ENCODE measurements at regions not wholly inside any gene's neighbourhood (a gene's known extent, or its start where the extent isn't known, plus 50 kb on each side); places are given as distances from the start of the nearest gene placed in this dataset.

GRCh38 chr2:67286981-67287759 lies 110.0 kb upstream of the ETAA1 start:
- H3K27me3 Mint-ChIP-seq (ENCODE audit: unreplicated experiment) = no peaks in the 10 kb centered on the region
- H3K9me3 Mint-ChIP-seq (ENCODE audit: unreplicated experiment) = no peaks in the 10 kb centered on the region
- H3K36me3 Mint-ChIP-seq (ENCODE audit: low read depth, unreplicated experiment) = no peaks in the 10 kb centered on the region
- H3K4me1 Mint-ChIP-seq (ENCODE audit: unreplicated experiment) = no peaks in the 10 kb centered on the region
- no peak for DNase-seq (ENCODE audit: low spot score)
- no peak overlapping the region for H3K4me3 Mint-ChIP-seq (ENCODE audit: unreplicated experiment)
- no peak for TF ChIP-seq CTCF (IDR thresholded peaks at IDR 0.05; ENCODE audit: unreplicated experiment)
- no peak overlapping the region for H3K27ac Mint-ChIP-seq (ENCODE audit: unreplicated experiment)

GRCh38 chr2:67289271-67289670 lies 107.9 kb upstream of the ETAA1 start:
- no peak for TF ChIP-seq CTCF (IDR thresholded peaks at IDR 0.05; ENCODE audit: unreplicated experiment)
- Mint-ChIP-seq H3K36me3 (ENCODE audit: low read depth, unreplicated experiment) (no peaks in the 10 kb centered on the region), H3K4me1 (ENCODE audit: unreplicated experiment) (no peaks in the 10 kb centered on the region), H3K9me3 (ENCODE audit: unreplicated experiment) (no peaks in the 10 kb centered on the region), H3K27me3 (ENCODE audit: unreplicated experiment) (no peaks in the 10 kb centered on the region), H3K4me3 (ENCODE audit: unreplicated experiment) (no peak overlapping the region), H3K27ac (ENCODE audit: unreplicated experiment) (no peak overlapping the region)
- DNase-seq (ENCODE audit: low spot score) = no peak

GRCh38 chr2:67289921-67290371 lies 107.2 kb upstream of the ETAA1 start:
- no peaks in the 10 kb centered on the region for H3K36me3 Mint-ChIP-seq (ENCODE audit: low read depth, unreplicated experiment)
- no peak overlapping the region for H3K27ac Mint-ChIP-seq (ENCODE audit: unreplicated experiment)
- DNase-seq (ENCODE audit: low spot score) = no peak
- no peaks in the 10 kb centered on the region for H3K9me3 Mint-ChIP-seq (ENCODE audit: unreplicated experiment)
- H3K4me3 Mint-ChIP-seq (ENCODE audit: unreplicated experiment) = no peak overlapping the region
- H3K4me1 Mint-ChIP-seq (ENCODE audit: unreplicated experiment) = no peaks in the 10 kb centered on the region
- no peak for TF ChIP-seq CTCF (IDR thresholded peaks at IDR 0.05; ENCODE audit: unreplicated experiment)
- H3K27me3 Mint-ChIP-seq (ENCODE audit: unreplicated experiment) = no peaks in the 10 kb centered on the region

GRCh38 chr2:67290451-67291290 lies 106.5 kb upstream of the ETAA1 start:
- Mint-ChIP-seq H3K4me1 (ENCODE audit: unreplicated experiment) (no peaks in the 10 kb centered on the region), H3K27ac (ENCODE audit: unreplicated experiment) (no peak overlapping the region), H3K36me3 (ENCODE audit: low read depth, unreplicated experiment) (no peaks in the 10 kb centered on the region), H3K4me3 (ENCODE audit: unreplicated experiment) (no peak overlapping the region), H3K9me3 (ENCODE audit: unreplicated experiment) (no peaks in the 10 kb centered on the region), H3K27me3 (ENCODE audit: unreplicated experiment) (no peaks in the 10 kb centered on the region)
- no peak for DNase-seq (ENCODE audit: low spot score)
- no peak for TF ChIP-seq CTCF (IDR thresholded peaks at IDR 0.05; ENCODE audit: unreplicated experiment)

- no peaks in the 10 kb centered on the region for H3K9me3 Mint-ChIP-seq (ENCODE audit: unreplicated experiment)
- no peaks in the 10 kb centered on the region for H3K27me3 Mint-ChIP-seq (ENCODE audit: unreplicated experiment)
- H3K27ac Mint-ChIP-seq (ENCODE audit: unreplicated experiment) = no peak overlapping the region
- no peak overlapping the region for H3K4me3 Mint-ChIP-seq (ENCODE audit: unreplicated experiment)
- H3K36me3 Mint-ChIP-seq (ENCODE audit: low read depth, unreplicated experiment) = no peaks in the 10 kb centered on the region
- TF ChIP-seq CTCF (IDR thresholded peaks at IDR 0.05; ENCODE audit: unreplicated experiment) = no peak
- no peak for DNase-seq (ENCODE audit: low spot score)
- no peaks in the 10 kb centered on the region for H3K4me1 Mint-ChIP-seq (ENCODE audit: unreplicated experiment)
Observed at GRCh38 chr2:67294218-67294617, 102.9 kb upstream of the ETAA1 start.

Data from endothelial cell (in vitro differentiated cells).